SK-N-SH (cell line): ENCODE measurements at regions not wholly inside any gene's neighbourhood (a gene's known extent, or its start where the extent isn't known, plus 50 kb on each side); places are given as distances from the start of the nearest gene placed in this dataset.

Experiments used
- CTCF ChIA-PET: fragments of 300-600, 350-600 bp; formaldehyde crosslinking; extraction: SDS; loops from one replicate; lab custom pipeline; 2021; lab: Yijun Ruan, JAX
- POLR2A ChIA-PET: fragments of 350-600 bp; sonication (Branson Sonifier 250); formaldehyde crosslinking; extraction: SDS; loops from one replicate; lab custom pipeline; 2020; ENCODE audit warnings: antibody characterized with exemption, inconsistent platforms; lab: Yijun Ruan, JAX
- DNase-seq: peaks from one replicate; pipeline ENCODE4 v3.0.0; 2012
- H2AFZ ChIP-seq: fragments of 200-600 bp; sonication (generic); 2 replicates; pipeline ENCODE4 v1.8.1; 2016; ENCODE audit warnings: antibody characterized with exemption, mild to moderate bottlenecking, low read depth
- H3F3A ChIP-seq: fragments of 200-600 bp; sonication (generic); replicated peaks from 2 replicates; pipeline ENCODE3; 2016; ENCODE audit warnings: antibody characterized with exemption, mild to moderate bottlenecking; ENCODE audit not compliant: insufficient read depth
- H3K27ac ChIP-seq, 2 experiments: fragments of 200-500 bp in 1 of 2; fragments of 200-600 bp in 1 of 2; sonication (Bioruptor generic) in 1 of 2; sonication (generic), shearing (Covaris generic) in 1 of 2; 2 replicates each; pipeline versions ENCODE4 v1.5.1 to v1.6.1; 2014 to 2016; ENCODE audit warnings: low read depth in 2 of 2, inconsistent platforms in 1 of 2, low read length in 1 of 2, mild to moderate bottlenecking in 1 of 2, mixed read lengths in 1 of 2
- H3K27me3 ChIP-seq: fragments of 200-600 bp; sonication (generic), shearing (Covaris generic); 2 replicates; pipeline ENCODE4 v1.6.1; 2016; ENCODE audit warnings: mixed run types; ENCODE audit not compliant: insufficient read depth
- H3K36me3 ChIP-seq, 2 experiments: fragments of 200-500 bp in 1 of 2; fragments of 200-600 bp in 1 of 2; sonication (Bioruptor generic) in 1 of 2; sonication (generic) in 1 of 2; replicated peaks in 1 of 2; 2 replicates each; pipeline versions ENCODE3 to v1.5.1; 2014 to 2016; ENCODE audit warnings: low read length in 1 of 2, mild to moderate bottlenecking in 1 of 2; ENCODE audit not compliant: insufficient read depth in 2 of 2, control insufficient read depth in 1 of 2
- H3K4me1 ChIP-seq, 2 experiments: fragments of 200-500 bp in 1 of 2; fragments of 200-600 bp in 1 of 2; sonication (Bioruptor generic) in 1 of 2; sonication (generic), shearing (Covaris generic) in 1 of 2; 2 replicates each; pipeline versions ENCODE4 v1.5.1 to v1.6.1; 2014 to 2016; ENCODE audit warnings: low read depth in 1 of 2, low read length in 1 of 2, mixed run types in 1 of 2; ENCODE audit not compliant: insufficient read depth in 2 of 2, control insufficient read depth in 1 of 2
- H3K4me2 ChIP-seq: fragments of 200-600 bp; sonication (generic), shearing (Covaris generic); 2 replicates; pipeline ENCODE4 v1.6.1; 2017; ENCODE audit warnings: mixed run types
- H3K4me3 ChIP-seq, 2 experiments: fragments of 200-500 bp in 1 of 2; fragments of 200-600 bp in 1 of 2; sonication (Bioruptor generic) in 1 of 2; sonication (generic), shearing (Covaris generic) in 1 of 2; 2 replicates each; pipeline versions ENCODE4 v1.5.1 to v1.8.1; 2014 to 2016; ENCODE audit warnings: low read depth in 2 of 2, inconsistent platforms in 1 of 2, low read length in 1 of 2, mild to moderate bottlenecking in 1 of 2, mixed read lengths in 1 of 2, moderate library complexity in 1 of 2
- H3K79me2 ChIP-seq: fragments of 200-600 bp; sonication (generic); 2 replicates; pipeline ENCODE4 v1.8.1; 2017; ENCODE audit warnings: mild to moderate bottlenecking; ENCODE audit not compliant: insufficient read depth
- H3K9ac ChIP-seq: fragments of 200-600 bp; sonication (generic); 2 replicates; pipeline ENCODE4 v1.6.1; 2017; ENCODE audit warnings: mixed run types
- H3K9me2 ChIP-seq: fragments of 200-600 bp; sonication (generic); 2 replicates; pipeline ENCODE4 v1.6.1; 2017; ENCODE audit warnings: mixed run types
- H3K9me3 ChIP-seq: fragments of 200-600 bp; sonication (generic); 2 replicates; pipeline ENCODE4 v1.6.1; 2017; ENCODE audit warnings: mixed run types, mild to moderate bottlenecking, moderate library complexity
- H4K20me1 ChIP-seq: fragments of 200-600 bp; sonication (generic); 2 replicates; pipeline ENCODE4 v1.6.1; 2017; ENCODE audit warnings: mild to moderate bottlenecking, mixed run types; ENCODE audit not compliant: insufficient read depth
- CHD2 ChIP-seq: fragments of 150-350 bp; IDR thresholded peaks from 2 replicates; pipeline ENCODE4 v1.6.1; 2018; ENCODE audit warnings: low read length; ENCODE audit not compliant: partially characterized antibody
- EP300 ChIP-seq, 2 experiments: IDR thresholded peaks; 2 replicates each; pipeline versions ENCODE4 v1.4.0 to v1.6.1; 2012; ENCODE audit warnings: borderline replicate concordance in 1 of 2, low read depth in 1 of 2, low read length in 1 of 2
- EZH2phosphoT487 ChIP-seq: fragments of 200-600 bp; sonication (generic); IDR thresholded peaks from 2 replicates; pipeline ENCODE4 v1.6.1; 2017; ENCODE audit warnings: low read depth, mixed run types, mild to moderate bottlenecking, antibody characterized with exemption, moderate library complexity, borderline replicate concordance
- FOXM1 ChIP-seq: IDR thresholded peaks from 2 replicates; pipeline ENCODE4 v1.4.0; 2012; ENCODE audit warnings: low read depth, mild to moderate bottlenecking
- MXI1 ChIP-seq: IDR thresholded peaks from 2 replicates; pipeline ENCODE4 v1.6.1; 2012; ENCODE audit warnings: mild to moderate bottlenecking, low read depth, low read length, improper control_type of control experiment
- NFIC ChIP-seq: IDR thresholded peaks from 2 replicates; pipeline ENCODE4 v1.4.0; 2012; ENCODE audit warnings: borderline replicate concordance
- NRF1 ChIP-seq: IDR thresholded peaks from 2 replicates; pipeline ENCODE4 v1.6.1; 2012; ENCODE audit warnings: low read depth, mild to moderate bottlenecking, low read length
- PBX3 ChIP-seq: IDR thresholded peaks from 2 replicates; pipeline ENCODE4; 2012
- RCOR1 ChIP-seq: fragments of 150-350 bp; IDR thresholded peaks from 2 replicates; pipeline ENCODE4 v1.6.1; 2017; ENCODE audit warnings: antibody characterized with exemption, low read length
- RFX5 ChIP-seq: IDR thresholded peaks from 2 replicates; pipeline ENCODE4 v1.6.1; 2012; ENCODE audit warnings: mild to moderate bottlenecking, improper control_type of control experiment, low read length
- RXRA ChIP-seq: IDR thresholded peaks from 2 replicates; pipeline ENCODE4 v1.4.0; 2012; ENCODE audit warnings: low read depth, mild to moderate bottlenecking, borderline replicate concordance
- TAF1 ChIP-seq: IDR thresholded peaks from 2 replicates; pipeline ENCODE4 v1.6.1; 2012; ENCODE audit warnings: low read depth, mild to moderate bottlenecking, low read length, moderate library complexity, borderline replicate concordance
- TEAD4 ChIP-seq: IDR thresholded peaks from 2 replicates; pipeline ENCODE4 v1.4.0; 2012; ENCODE audit warnings: mild to moderate bottlenecking, borderline replicate concordance; ENCODE audit not compliant: insufficient read depth
- USF1 ChIP-seq: IDR thresholded peaks from 2 replicates; pipeline ENCODE4 v1.4.0; 2012; ENCODE audit warnings: low read depth, borderline replicate concordance
- whole genome bisulfite sequencing: methylation state at CpG from one replicate; pipeline ENCODE4 v1.1.6; 2017; ENCODE audit warnings: low lambda C conversion rate; 5-methylcytosine and 5-hydroxymethylcytosine counted together
- TF ChIP-seq, protein P1 (sequence below): IDR thresholded peaks from 2 replicates; pipeline ENCODE4 v1.6.1; 2012; ENCODE audit warnings: mild to moderate bottlenecking, low read depth, low read length, moderate library complexity

DNA sequence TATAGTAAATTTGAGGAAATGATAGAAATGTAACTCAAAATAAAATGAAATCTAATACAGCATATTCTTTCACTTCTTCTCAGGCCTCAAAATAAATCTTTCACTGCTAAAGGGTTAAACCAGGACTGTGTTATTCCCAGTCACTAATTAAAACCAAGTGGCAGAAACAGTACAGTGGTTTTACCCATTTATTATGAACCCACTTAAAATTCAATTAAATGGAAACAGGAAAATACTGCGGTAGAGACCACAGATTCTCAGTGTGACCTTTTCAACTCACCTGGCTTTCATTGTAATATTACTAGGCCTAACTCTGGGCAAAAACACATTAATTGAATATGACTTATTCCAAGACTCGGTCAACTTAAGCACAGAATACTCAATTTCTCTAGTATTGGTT lies 176.5 kb upstream of the DKK2 start (continued):
- TF ChIP-seq, protein P1, sequence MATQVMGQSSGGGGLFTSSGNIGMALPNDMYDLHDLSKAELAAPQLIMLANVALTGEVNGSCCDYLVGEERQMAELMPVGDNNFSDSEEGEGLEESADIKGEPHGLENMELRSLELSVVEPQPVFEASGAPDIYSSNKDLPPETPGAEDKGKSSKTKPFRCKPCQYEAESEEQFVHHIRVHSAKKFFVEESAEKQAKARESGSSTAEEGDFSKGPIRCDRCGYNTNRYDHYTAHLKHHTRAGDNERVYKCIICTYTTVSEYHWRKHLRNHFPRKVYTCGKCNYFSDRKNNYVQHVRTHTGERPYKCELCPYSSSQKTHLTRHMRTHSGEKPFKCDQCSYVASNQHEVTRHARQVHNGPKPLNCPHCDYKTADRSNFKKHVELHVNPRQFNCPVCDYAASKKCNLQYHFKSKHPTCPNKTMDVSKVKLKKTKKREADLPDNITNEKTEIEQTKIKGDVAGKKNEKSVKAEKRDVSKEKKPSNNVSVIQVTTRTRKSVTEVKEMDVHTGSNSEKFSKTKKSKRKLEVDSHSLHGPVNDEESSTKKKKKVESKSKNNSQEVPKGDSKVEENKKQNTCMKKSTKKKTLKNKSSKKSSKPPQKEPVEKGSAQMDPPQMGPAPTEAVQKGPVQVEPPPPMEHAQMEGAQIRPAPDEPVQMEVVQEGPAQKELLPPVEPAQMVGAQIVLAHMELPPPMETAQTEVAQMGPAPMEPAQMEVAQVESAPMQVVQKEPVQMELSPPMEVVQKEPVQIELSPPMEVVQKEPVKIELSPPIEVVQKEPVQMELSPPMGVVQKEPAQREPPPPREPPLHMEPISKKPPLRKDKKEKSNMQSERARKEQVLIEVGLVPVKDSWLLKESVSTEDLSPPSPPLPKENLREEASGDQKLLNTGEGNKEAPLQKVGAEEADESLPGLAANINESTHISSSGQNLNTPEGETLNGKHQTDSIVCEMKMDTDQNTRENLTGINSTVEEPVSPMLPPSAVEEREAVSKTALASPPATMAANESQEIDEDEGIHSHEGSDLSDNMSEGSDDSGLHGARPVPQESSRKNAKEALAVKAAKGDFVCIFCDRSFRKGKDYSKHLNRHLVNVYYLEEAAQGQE = no peak
- TF ChIP-seq RXRA (peak; percentile 97), EP300 (IDR thresholded peaks at IDR 0.05; ENCODE audit: borderline replicate concordance in 1 of 2, low read depth in 1 of 2, low read length in 1 of 2) (peak; percentile 94 to 98), NRF1 (no peak), CHD2 (peak; percentile 67), RFX5 (no peak), MXI1 (no peak), USF1 (no peak), TEAD4 (peak; percentile 90), PBX3 (peak; percentile 86; the same call in 1 of the 2 replicates), FOXM1 (peak; percentile 91), NFIC (peak; percentile 60), EZH2phosphoT487 (no peak)
- TF ChIP-seq, all 33 proteins: peak for 15

GRCh38 chr4:107210450-107211239 lies 174.5 kb upstream of the DKK2 start:
- CTCF ChIA-PET = no interaction called here
- POLR2A ChIA-PET = no interaction called here
- H3K4me2 ChIP-seq = 0 out of 2 replicates have a peak overlapping the region, but pooled peaks have one; percentile 13
- H3K36me3 ChIP-seq = no peaks in the 10 kb centered on the region
- no peak for DNase-seq
- no peaks in the 10 kb centered on the region for H4K20me1 ChIP-seq
- peaks cover 27 to 39% of the 10 kb centered on the region in 2 experiments for H3K4me1 ChIP-seq
- no peak overlapping the region for H3K4me3 ChIP-seq
- H3K9me2 ChIP-seq = no peaks in the 10 kb centered on the region
- H3K27ac ChIP-seq = peak overlapping the region in 1 of 2 experiments; percentile 100; a peak in 2 of 4 replicates
- no peaks in the 10 kb centered on the region for H3K27me3 ChIP-seq
- H2AFZ ChIP-seq = no peak overlapping the region
- no peaks in the 10 kb centered on the region for H3K79me2 ChIP-seq
- TF ChIP-seq NRF1 = no peak
- TF ChIP-seq TAF1 = no peak
- no peak for TF ChIP-seq EZH2phosphoT487
- TF ChIP-seq RCOR1 = no peak
- 83% methylated on average over 5 of the region's 13 CpGs for WGBS
- no peak overlapping the region for H3K9ac ChIP-seq
- H3F3A ChIP-seq = peaks cover 23% of the 10 kb centered on the region
- no peaks in the 10 kb centered on the region for H3K9me3 ChIP-seq
